Colonic mucosa (tissue), 4 donors: ENCODE measurements at regions not wholly inside any gene's neighbourhood (a gene's known extent, or its start where the extent isn't known, plus 50 kb on each side); places are given as distances from the start of the nearest gene placed in this dataset.

Experiments used
- DNase-seq: peaks from one replicate; pipeline ENCODE4 v3.0.0-alpha.2; 2020
- H3K27ac ChIP-seq: fragments of 200-600 bp; one replicate; pipeline ENCODE4 v1.8.0; 2021
- H3K27me3 ChIP-seq: fragments of 200-600 bp; one replicate; pipeline ENCODE4 v1.8.0; 2021
- H3K36me3 ChIP-seq: fragments of 200-600 bp; one replicate; pipeline ENCODE4 v1.8.0; 2021
- H3K4me1 ChIP-seq: fragments of 200-600 bp; one replicate; pipeline ENCODE4 v1.8.0; 2021; ENCODE audit warnings: mild to moderate bottlenecking
- H3K4me3 ChIP-seq: fragments of 200-600 bp; one replicate; pipeline ENCODE4 v1.8.0; 2021
- H3K9ac ChIP-seq, 2 donors: one replicate each; pipeline ENCODE4 v1.7.0; 2013; ENCODE audit warnings: control low read depth in 2 of 2, low read depth in 2 of 2, low read length in 2 of 2
- H3K9me3 ChIP-seq: fragments of 200-600 bp; one replicate; pipeline ENCODE4 v1.8.0; 2021
- intact Hi-C: fragments of 100-400 bp; cut with DNase I; formaldehyde crosslinking; loops from one replicate; pipeline ENCODE4 v1.14.1; 2022
- TF ChIP-seq, protein P1 (sequence below): fragments of 200-600 bp; IDR thresholded peaks from one replicate; pipeline ENCODE4 v1.8.0; 2022; ENCODE audit warnings: antibody characterized with exemption, mild to moderate bottlenecking
- donor health status: healthy.
- donor health status: DM: no; HTN: no; CAD: no.
- donor health status: DM: no; HTN: no; CAD: no.

DNA sequence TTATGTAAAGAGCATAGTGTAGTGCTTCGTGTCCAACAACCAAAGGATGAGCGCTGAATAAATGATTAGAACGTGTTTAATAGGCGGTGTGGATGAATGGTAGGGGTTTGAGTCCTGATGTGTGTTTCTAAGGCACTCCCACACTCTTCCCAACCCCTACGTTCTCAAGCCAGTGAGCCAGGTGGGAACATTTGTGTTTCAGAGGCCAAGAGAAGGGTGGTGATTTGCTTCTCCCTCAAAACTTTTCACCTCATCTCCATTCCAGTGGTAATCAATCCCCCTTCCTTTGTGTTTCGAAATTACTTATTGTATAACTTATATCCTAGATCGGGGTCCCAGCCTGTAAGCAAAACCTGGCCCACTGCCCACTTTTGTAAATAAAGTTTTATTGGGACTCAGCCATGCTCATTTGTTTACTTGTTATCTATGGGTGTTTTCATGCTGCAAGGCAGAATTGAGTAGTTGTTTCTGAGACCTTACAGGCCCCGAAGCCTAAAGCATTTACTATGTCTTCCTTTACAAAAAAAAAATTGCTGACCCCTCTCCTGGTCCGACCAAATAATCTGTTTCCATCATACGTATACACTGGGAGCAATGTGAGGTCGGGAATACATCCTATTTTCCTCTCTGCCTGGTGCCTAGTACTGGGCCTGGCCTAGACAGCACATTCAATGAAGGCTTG, 150.8 kb upstream of the MYCN start:
- intact Hi-C loops: no loop called here
- DNase-seq: no peak
- Histone ChIP-seq H3K36me3 (no peaks in the 10 kb centered on the region), H3K9ac (no peak overlapping the region), H3K27ac (no peak overlapping the region), H3K4me1 (no peaks in the 10 kb centered on the region), H3K4me3 (no peak overlapping the region), H3K27me3 (no peaks in the 10 kb centered on the region), H3K9me3 (no peaks in the 10 kb centered on the region)
- TF ChIP-seq, protein P1, sequence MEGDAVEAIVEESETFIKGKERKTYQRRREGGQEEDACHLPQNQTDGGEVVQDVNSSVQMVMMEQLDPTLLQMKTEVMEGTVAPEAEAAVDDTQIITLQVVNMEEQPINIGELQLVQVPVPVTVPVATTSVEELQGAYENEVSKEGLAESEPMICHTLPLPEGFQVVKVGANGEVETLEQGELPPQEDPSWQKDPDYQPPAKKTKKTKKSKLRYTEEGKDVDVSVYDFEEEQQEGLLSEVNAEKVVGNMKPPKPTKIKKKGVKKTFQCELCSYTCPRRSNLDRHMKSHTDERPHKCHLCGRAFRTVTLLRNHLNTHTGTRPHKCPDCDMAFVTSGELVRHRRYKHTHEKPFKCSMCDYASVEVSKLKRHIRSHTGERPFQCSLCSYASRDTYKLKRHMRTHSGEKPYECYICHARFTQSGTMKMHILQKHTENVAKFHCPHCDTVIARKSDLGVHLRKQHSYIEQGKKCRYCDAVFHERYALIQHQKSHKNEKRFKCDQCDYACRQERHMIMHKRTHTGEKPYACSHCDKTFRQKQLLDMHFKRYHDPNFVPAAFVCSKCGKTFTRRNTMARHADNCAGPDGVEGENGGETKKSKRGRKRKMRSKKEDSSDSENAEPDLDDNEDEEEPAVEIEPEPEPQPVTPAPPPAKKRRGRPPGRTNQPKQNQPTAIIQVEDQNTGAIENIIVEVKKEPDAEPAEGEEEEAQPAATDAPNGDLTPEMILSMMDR: no peak

DNA sequence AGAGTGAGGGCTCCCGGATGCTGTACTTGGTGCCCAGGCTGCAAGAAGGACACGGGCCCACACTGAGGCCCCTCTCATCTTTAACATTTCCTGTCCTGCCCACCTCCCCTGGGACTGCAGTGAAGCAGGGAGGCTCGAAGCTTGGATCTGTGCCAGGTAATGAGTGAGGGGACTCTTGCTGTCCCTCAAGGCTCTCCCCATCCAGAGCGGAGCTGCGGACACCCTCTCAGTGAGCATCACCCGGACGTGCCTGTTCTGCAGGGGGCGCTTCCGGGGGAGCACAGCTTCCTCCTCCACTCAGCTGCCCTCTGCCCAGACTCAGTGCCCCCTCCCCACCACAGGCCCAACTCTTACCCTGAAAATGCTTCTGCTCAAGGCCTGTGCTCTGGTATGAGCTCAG, 150.0 kb upstream of the MYCN start:
- H3K27ac ChIP-seq: no peak overlapping the region
- H3K4me3 ChIP-seq: no peak overlapping the region
- no peak for DNase-seq
- no peaks in the 10 kb centered on the region for H3K36me3 ChIP-seq
- H3K4me1 ChIP-seq: no peaks in the 10 kb centered on the region
- intact Hi-C loops: no loop called here
- no peaks in the 10 kb centered on the region for H3K9me3 ChIP-seq
- TF ChIP-seq, protein P1: no peak
- H3K27me3 ChIP-seq: no peaks in the 10 kb centered on the region
- H3K9ac ChIP-seq: no peak overlapping the region

DNA sequence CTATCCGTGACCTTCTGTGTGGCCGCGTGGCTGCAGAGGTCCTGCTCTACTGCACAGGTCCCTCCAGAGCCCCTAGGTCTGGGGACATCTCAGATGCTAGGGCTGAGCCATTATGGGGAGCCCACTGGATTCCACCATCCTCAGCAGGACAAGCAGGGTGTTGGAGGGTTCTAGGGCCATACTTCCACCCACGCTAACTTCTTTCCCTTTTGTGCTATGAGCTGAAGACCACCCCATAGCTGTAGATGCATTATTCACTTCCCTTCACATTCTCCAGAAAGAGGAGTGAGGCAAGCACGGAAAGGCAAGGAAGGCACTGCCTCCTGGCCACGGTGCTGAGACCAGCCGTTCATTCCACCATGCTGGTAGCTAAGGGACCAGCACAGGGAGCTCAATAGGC, 149.5 kb upstream of the MYCN start:
- DNase-seq: no peak
- intact Hi-C loops: no loop called here
- TF ChIP-seq, protein P1: no peak
- Histone ChIP-seq H3K36me3 (no peaks in the 10 kb centered on the region), H3K27me3 (no peaks in the 10 kb centered on the region), H3K4me3 (no peak overlapping the region), H3K4me1 (no peaks in the 10 kb centered on the region), H3K9ac (no peak overlapping the region), H3K27ac (no peak overlapping the region), H3K9me3 (no peaks in the 10 kb centered on the region)

DNA sequence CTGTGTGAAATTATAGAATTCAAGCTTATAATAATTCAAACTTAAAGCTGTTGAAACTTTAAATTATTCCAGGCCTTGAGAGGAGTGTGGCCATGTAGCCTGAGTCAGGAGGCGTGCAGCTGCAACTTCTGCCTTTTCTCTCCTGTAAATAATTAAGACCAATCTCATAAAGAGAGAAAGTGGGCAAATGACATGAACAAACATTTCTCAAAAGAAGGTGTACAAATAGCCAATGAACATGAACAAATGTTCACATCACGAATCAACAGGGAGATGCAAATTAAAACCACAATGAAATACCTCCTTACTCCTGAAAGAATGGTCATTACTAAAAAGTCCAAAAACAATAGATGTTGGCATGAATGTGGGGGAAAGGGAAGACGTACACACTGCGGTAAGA, 149.1 kb upstream of the MYCN start:
- DNase-seq: no peak
- no peak overlapping the region for H3K4me3 ChIP-seq
- TF ChIP-seq, protein P1: no peak
- no peaks in the 10 kb centered on the region for H3K27me3 ChIP-seq
- H3K36me3 ChIP-seq: no peaks in the 10 kb centered on the region
- no peak overlapping the region for H3K9ac ChIP-seq
- intact Hi-C loops: no loop called here
- H3K27ac ChIP-seq: no peak overlapping the region
- no peaks in the 10 kb centered on the region for H3K9me3 ChIP-seq
- no peaks in the 10 kb centered on the region for H3K4me1 ChIP-seq

DNA sequence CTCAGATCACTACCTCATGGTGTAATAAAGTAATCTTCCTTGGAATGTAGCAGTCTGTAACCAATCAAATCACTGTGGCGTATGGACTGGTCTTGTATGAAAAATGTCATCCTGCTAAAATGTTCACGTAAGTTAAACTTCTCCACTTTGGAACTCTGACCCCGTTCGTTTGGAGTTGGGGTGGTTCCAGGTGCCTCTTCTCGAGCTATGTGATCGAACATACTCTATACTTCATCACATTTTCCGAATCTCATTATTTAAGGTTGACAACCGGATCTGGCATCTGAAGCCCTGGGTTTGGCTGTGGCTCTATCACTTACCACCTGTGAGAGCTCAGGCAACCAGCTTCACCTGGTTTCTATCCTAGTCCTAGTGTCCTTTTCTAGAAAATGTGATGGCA, 148.0 kb upstream of the MYCN start:
- Histone ChIP-seq H3K4me1 (no peaks in the 10 kb centered on the region), H3K9me3 (no peaks in the 10 kb centered on the region), H3K27me3 (no peaks in the 10 kb centered on the region), H3K9ac (no peak overlapping the region), H3K27ac (no peak overlapping the region), H3K4me3 (no peak overlapping the region), H3K36me3 (no peaks in the 10 kb centered on the region)
- no peak for DNase-seq
- intact Hi-C loops: no loop called here
- TF ChIP-seq, protein P1: no peak
